Fibroblast of skin of right biceps (primary cell): ENCODE measurements at regions not wholly inside any gene's neighbourhood (a gene's known extent, or its start where the extent isn't known, plus 50 kb on each side); places are given as distances from the start of the nearest gene placed in this dataset.
"Not testable (repeated sequence)": the region's sequence is repeated elsewhere in the genome, so short reads cannot be mapped to it uniquely, and the experiment has no call there.

Experiments
- DNase-seq: peaks from one replicate; pipeline ENCODE4 v3.0.0-alpha.2; 2013

- DNase-seq, result no peak
Measured at GRCh38 chr22:19643448-19644313, 70.6 kb upstream of the SEPTIN5 start.

- DNase-seq, result no peak
Measured at GRCh38 chr22:19644314-19645223, 69.7 kb upstream of the SEPTIN5 start.

DNA sequence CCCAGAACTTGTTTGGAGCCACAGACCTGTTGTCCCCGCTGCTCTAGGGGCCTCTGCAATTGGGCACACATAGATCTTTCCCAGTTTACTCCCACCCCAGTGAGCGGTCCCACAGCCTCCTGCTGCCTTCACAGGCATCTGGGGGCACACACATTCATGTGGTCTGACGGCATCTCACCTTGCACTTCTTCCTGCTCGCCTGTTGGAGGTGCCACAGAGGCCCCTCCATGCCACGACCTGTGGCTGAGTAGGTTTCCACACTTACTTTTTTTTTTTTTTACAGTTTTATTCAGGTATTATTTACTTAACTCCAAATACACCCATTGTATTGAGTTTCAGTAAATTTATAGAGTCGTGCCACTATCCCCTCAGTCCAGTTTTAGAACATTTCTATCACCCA, 68.9 kb upstream of the SEPTIN5 start:
- DNase-seq, result no peak

DNA sequence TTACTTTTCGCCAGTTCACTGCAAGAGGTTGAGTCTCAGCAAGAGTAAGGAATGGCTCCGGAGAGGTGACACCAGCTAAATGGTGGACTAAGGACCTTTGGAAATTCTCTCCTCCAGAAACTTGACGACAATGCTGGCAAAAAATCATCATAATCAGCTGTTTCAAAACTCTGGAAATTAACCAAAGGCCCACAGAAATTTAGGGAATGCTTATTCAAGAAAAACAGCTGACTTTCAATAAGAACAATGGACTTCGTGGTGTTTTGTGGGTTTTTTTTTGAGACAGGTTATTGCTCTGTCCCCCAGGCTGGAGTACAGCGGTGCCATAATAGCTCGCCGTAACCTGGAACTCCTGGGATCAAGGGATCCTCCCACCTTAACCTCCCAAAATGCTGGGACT, 68.4 kb upstream of the SEPTIN5 start:
- no peak for DNase-seq

DNA sequence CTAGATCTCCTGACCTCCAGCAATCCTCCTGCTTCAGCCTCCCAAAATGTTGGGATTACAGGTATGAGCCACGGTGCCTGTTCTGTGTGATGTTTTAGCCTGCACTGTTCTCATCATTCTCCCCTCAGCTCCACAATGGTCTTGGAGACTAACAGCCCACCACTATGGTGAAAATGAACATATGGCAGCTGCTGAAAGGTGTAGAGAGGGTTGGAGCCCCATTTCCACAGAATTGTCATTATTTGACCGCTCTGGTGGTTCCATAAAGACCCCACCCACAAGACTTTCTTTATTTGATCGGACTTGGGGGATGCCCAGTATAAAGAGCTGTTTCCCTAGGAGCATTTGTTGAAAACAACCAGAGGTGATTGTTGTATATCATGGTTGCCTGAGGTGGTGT, 67.9 kb upstream of the SEPTIN5 start:
- DNase-seq, result no peak

DNA sequence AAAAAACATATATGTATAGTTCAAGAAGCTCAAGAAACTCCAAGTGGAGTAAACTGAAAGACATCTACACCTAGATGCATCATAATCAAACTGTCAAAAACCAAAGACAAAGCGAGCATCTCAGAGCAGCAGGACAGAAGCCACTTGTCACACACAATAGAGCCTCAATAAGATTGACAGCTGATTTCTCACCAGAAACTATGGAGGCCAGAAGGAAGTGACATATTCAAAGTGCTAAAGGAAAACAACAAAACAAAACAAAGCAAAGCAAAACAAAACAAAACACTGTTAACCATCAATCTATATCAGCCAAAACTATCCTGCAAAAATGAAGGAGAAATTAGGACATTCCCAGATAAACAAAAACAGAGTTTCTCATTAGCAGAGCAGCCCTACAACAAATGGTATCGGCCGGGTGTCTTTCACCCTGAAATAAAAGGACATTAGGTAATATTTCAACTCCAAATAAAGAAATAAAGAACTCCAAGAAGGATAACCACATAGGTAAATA, 65.8 kb upstream of the SEPTIN5 start:
- no peak for DNase-seq

DNA sequence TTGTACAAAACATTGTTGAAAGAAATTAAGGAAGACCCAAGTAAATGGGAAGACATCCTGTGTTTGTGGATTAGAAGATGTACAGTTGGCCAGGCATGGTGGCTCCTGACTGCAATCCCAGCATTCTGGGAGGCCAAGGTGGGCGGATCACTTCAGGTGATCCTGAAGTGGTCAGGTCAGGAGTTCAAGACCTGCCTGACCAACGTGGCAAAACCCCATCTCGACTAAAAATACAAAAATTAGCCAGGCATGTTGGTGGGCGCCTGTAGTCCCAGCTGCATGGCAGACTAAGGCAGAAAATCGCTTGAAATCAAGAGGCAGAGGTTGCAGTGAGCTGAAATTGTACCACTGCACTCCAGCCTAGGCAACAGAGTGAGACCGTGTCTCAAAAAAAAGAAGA, 62.0 kb upstream of the SEPTIN5 start:
- no peak for DNase-seq

DNA sequence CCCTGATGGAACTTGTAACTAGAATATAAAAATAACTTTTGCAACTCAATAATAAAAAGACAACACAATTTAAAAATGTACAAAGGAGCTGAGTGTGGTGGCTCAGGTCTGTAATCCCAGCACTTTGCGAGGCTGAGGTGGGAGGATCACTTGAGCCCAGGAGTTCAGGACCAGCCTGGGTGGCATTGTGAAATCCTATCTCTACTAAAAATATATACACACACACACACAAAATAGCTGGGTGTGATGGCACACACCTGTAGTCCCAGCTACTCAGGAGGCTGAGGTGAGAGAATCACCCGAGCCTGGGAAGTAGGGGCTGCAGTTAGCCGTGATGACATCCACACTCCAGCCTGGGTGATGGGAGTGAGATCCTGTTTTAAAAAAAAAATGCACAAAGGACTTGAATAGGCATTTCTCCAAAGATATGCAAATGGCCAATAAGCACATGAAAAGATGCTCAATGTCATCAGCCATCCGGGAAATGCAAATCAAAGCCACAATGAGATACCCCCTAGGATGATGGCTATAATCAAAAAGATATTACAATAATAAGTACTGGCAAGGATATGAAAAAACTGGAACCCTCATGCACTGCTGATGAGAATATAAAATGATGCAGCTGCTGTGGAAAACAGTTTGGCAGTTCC, 59.8 kb upstream of the SEPTIN5 start:
- no peak for DNase-seq

- DNase-seq, result no peak
Measured at GRCh38 chr22:19655399-19655798, 58.9 kb upstream of the SEPTIN5 start.

- DNase-seq, result no peak
Measured at GRCh38 chr22:19656541-19657251, 57.6 kb upstream of the SEPTIN5 start.

GRCh38 chr22:19657252-19658056, 56.8 kb upstream of the SEPTIN5 start:
- no peak for DNase-seq

GRCh38 chr22:19658057-19658966, 56.0 kb upstream of the SEPTIN5 start:
- no peak for DNase-seq

GRCh38 chr22:19658967-19659804, 55.1 kb upstream of the SEPTIN5 start:
- no peak for DNase-seq

DNA sequence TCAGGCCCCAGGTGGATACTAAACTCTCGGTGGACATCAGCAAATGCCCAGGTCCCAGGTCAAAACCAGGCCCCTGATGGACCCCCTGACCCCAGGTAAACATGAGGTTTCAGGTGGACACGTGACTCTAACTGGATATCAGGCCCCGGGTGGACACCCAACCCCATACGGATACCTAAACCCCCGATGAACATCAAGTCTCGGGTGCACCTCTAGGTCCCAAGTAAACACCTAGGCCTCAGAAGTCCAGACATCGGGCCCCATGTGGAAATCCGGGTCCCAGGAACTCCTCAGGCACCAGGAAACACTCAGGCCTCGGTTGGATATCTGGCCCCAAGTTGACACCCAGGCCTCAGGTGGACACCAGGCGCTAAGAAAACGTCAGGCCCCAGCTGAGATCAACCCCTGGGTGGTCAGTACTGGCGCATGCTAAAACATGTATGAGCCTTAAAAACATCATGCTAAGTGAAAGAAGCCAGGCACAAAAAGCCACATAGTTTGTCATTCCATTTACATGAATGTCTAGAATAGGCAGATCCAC, 54.4 kb upstream of the SEPTIN5 start:
- DNase-seq, result no peak

- not testable (repeated sequence) for DNase-seq
Measured at GRCh38 chr22:19660583-19660982, 53.7 kb upstream of the SEPTIN5 start.

- no peak for DNase-seq
Measured at GRCh38 chr22:19661156-19661555, 53.1 kb upstream of the SEPTIN5 start.

GRCh38 chr22:19662049-19662684, 52.1 kb upstream of the SEPTIN5 start:
- not testable (repeated sequence) for DNase-seq

DNA sequence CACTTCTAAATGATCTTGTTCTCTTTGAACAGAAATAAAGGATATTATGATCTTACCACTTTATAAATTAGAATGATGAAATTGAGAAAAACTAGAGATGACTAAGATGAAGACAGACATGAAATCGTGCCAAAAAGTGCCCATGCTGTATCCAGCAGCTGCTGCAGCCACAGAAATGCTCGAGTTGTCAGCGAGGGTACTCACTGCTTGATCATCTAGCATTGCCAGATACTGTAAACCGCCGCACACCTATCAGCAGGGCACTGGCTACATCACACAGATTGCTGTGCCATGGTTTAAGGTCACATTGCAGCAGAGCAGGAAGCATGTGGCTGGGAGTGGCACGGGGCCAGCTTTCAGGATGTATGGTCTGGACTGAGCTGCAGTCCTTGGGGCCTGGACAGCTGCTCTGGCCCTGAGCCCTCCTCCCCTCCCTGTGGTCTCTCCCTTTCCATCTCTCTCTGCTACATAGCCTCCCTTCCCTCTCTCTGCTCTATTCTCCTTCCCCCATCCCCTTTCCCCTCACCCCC, 51.0 kb upstream of the SEPTIN5 start:
- peak; percentile 76 for DNase-seq
